AG20443 (cell line): ENCODE measurements at regions not wholly inside any gene's neighbourhood (a gene's known extent, or its start where the extent isn't known, plus 50 kb on each side); places are given as distances from the start of the nearest gene placed in this dataset.
A peak's percentile ranks its signal among the peaks of the same experiment; 100 is the strongest.

Experiments used
- DNase-seq: peaks from one replicate; pipeline ENCODE4 v3.0.0; 2012; ENCODE audit warnings: low spot score, mixed read lengths

- no peak for DNase-seq
Measured at GRCh38 chr10:36700123-36700522, 425.3 kb upstream of the ANKRD30A start.

DNA sequence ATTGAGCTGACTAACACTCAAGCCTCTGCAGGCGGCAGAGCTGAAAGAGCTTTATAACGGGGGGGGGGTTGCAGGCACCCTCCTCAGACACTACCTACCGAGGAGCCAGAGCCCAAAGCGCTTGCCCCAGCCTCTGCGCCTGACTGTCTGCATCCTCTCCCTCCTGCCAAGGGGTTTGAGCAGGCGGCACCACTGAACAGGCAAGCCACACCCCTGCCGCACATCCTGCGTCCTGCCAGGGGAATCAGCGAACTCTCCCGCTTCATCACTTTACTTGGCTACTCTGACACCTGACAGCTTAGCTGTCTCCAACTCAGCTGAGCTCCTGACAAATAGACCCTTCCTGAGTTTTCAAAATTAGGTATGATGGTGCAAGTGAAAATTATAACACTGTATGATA is 432.6 kb upstream of the ANKRD30A start:
- DNase-seq, result no peak

- no peak for DNase-seq
Measured at GRCh38 chr10:36688717-36689116, 436.7 kb upstream of the ANKRD30A start.

- DNase-seq, result no peak
Measured at GRCh38 chr10:36683421-36683820, 442.0 kb upstream of the ANKRD30A start.

- no peak for DNase-seq
Measured at GRCh38 chr10:36681751-36682632, 443.4 kb upstream of the ANKRD30A start.

- DNase-seq, result no peak
Measured at GRCh38 chr10:36679554-36679953, 445.8 kb upstream of the ANKRD30A start.

DNA sequence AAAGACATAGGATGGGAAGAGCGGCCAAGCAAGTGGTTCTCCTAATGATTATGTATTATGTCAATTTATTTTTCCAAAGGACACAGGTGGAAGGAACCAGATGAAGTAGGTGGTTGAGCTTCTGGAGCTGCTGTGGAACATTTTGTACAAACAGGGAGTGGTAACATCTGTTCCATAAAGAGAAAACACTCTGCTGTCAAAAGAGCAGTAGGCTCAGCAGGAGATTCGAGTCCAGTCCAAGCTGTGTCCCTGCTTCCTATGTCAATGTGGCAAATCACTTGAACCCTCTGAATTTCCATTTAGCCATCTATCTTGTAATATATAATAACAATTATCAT is 448.0 kb upstream of the ANKRD30A start:
- no peak for DNase-seq

GRCh38 chr10:36676756-36677430 is 448.5 kb upstream of the ANKRD30A start:
- DNase-seq, result peak; percentile 54

GRCh38 chr10:36676321-36676720 is 449.1 kb upstream of the ANKRD30A start:
- no peak for DNase-seq

DNA sequence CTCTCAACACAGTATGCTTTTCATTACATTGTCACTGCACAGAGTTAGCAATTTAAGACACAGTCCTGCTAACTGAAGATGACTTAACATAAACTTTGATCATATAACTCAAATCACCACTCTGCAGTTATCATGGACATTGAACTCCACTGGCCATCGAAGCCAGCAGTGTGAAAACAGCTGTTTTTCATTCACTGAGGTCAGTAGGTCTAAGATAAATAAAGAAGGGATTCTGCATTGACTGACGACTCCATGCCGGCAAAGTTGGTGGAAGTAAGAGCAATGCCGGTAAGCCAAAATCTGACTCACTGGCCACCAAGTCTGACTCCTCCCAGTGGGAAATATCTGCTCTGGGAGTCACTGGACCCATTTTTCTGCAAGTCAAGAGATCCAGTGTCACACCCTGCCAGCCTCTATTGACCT is 449.9 kb upstream of the ANKRD30A start:
- peak; percentile 80 for DNase-seq

DNA sequence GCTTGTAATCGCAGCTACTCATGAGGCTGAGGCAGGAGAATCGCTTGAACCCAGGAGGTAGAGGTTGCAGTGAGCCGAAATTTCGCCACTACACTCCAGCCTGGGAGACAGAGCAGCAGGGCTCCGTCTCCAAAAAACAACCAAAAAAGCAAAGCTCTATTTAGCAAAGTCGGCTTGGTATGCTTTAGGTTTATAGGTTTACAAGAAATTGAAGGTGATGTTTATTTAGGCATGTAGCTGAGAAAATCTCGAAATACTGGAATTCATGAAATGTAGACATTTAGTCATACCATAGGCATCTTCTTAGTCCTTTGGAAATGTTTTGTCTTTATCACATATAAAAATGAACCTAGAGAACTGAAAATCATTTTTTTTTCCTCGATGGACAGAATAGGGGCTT is 453.8 kb upstream of the ANKRD30A start:
- peak; percentile 19 for DNase-seq

GRCh38 chr10:36670621-36671402 is 454.6 kb upstream of the ANKRD30A start:
- DNase-seq, result no peak

DNA sequence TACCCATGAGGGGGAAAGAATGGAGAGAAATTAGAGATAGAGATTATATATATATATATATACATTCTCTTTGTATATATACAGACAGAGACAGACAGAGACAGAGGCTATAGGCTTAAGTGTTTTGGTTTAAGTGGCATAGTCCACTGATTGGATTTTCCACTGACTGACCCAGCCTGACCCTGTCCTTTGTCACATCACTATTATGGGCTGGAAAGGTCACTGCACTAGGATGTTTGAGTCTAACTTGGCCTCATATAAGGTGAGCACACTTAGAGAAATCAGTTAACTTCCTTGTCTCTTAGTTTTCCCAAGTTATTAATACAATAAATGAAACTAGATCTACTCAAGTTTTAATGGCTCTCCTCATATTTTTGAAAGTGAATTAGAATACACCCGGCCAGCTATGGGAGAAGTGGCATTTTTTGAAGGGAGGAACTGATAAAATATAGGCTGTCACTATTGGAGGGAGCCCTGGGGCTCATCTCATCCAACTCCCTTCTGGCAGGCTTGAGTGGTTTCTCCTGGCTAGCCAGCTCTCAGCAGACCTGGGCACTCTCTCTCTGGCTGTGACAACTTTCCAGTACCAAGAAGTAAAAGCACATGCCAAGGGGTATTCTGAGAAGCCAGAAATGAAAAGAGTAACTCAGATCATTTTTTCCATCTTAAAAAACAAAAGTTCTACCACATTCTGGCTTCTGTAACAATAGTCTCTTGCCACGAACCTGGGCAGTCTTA is 455.6 kb upstream of the ANKRD30A start:
- no peak for DNase-seq

DNA sequence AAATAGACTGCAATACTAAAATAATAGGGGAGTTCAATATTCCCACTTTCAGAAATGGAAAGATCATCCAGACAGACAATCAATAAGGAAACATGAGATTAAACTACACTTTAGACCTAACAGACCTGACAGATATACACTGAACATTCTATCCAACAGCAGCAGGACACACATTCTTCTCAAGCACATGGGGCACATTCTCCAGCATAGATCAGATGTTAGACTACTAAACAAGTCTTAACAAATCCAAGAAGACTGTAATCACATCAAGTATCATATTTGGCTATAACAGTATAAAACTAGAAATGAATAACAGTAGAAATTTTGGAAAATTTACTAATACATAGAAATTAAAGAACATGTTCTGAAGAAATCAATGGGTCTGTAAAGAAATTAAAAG is 458.9 kb upstream of the ANKRD30A start:
- no peak for DNase-seq

DNA sequence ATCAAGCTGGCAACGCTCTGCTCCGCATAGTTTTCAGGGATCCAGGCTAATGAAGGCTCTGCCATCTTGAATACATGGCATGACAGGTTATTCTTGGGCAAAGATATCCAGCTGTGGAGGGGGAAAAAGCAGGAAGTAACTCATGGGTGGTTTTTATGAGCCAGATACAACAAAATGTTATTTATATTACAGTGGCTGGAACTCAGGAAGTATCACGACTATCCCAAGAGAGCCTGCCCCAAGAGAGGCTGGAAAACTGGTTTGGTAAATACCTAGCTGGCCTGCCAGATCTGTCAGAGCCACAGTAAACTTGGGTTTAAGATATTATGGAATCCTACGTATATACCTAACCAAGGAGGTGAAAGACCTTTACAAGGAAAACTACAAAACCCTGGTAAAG is 462.8 kb upstream of the ANKRD30A start:
- no peak for DNase-seq

- no peak for DNase-seq
Measured at GRCh38 chr10:36650274-36650673, 475.1 kb upstream of the ANKRD30A start.

- no peak for DNase-seq
Measured at GRCh38 chr10:36647540-36647939, 477.9 kb upstream of the ANKRD30A start.

GRCh38 chr10:36640626-36641025 is 484.8 kb upstream of the ANKRD30A start:
- DNase-seq, result peak; percentile 43

DNA sequence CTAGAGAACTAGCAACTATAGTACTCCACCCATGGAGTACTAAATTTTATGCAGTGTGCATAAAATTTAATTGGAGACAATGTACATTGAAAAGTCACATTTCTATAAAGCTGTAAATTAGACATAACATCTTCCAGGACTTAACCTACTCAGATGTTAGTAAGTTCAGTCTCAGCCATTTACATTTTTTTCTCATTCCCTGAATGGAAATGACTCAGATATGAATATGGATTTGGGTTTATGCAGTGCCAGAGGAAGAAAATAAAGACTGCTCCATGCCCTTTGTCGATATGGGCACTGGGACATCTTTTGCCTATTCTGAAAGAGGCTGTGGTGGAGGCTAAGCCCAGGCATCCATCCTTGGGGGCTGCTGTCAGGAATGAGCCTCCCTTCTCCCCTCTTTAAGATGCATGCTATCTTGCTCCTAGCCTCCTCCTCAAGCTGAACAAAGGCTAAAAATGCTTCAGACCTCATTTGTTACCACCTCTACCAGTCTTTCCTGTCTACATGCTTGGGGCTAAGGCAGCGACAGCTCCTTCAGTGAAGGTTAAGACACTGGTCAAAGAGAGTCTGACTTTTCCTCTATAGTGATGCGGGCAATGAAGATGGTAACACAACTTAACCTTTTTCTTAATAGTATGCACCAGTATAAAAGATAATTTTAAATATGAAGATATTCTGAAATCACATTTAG is 486.8 kb upstream of the ANKRD30A start:
- DNase-seq, result no peak

GRCh38 chr10:36636879-36637278 is 488.5 kb upstream of the ANKRD30A start:
- no peak for DNase-seq

DNA sequence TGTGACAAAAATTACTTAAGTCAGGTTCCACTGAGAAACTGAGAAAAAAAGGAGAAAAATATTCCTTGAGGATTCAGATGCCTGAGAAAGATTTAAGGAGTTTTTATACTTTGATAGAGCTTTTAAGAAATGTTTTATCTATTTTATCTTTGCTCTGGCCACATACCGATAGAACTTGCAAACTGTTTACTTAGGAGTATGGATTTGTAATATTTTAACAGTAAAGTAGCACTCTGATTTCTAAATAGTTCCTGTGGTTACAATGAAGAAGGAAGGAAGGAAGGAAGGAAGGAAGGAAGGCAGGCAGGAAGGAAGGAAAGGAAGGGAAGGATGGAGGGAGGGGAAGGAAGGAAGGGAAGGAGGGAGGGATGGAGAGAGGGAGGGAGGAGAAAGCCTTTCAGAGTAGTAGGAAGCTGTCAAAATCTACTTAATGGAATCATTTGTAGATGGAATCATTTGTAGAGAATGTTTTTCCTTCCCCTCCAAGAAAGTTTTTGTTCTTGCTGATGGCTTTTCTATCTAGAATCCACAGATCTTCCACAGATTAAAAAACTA is 489.0 kb upstream of the ANKRD30A start:
- no peak for DNase-seq
